IMR-90 (cell line): ENCODE measurements at regions not wholly inside any gene's neighbourhood (a gene's known extent, or its start where the extent isn't known, plus 50 kb on each side); places are given as distances from the start of the nearest gene placed in this dataset.

Experiments used
- ATAC-seq: fragments of 200-7000 bp; cut with Tn5 transposase; 2 replicates; pipeline ENCODE4 v1.9.1; 2020; ENCODE audit warnings: low read depth, mild to moderate bottlenecking, moderate library complexity
- BruUV-seq: library from RNA; stranded (reverse); fragments of 400-500 nt; replicated peaks from 2 replicates; lab custom pipeline; 2021; lab: Mats Ljungman, UMichigan
- CTCF ChIA-PET: fragments of 300-600 bp; formaldehyde crosslinking; extraction: SDS; loops from one replicate; lab custom pipeline; 2021; ENCODE audit warnings: antibody characterized with exemption; lab: Yijun Ruan, JAX
- POLR2A ChIA-PET: fragments of 300-600 bp; sonication (Branson Sonifier 250); formaldehyde crosslinking; loops from one replicate; lab custom pipeline; 2022; ENCODE audit warnings: antibody characterized with exemption; ENCODE audit not compliant: unreplicated experiment; lab: Charles Lee
- DNase-seq: peaks from one replicate; pipeline ENCODE4 v3.0.0; 2013
- H2AFZ ChIP-seq: replicated peaks from 2 replicates; pipeline ENCODE3; 2013; ENCODE audit warnings: low read length, mild to moderate bottlenecking; ENCODE audit not compliant: poor library complexity
- H2AK5ac ChIP-seq: 2 replicates; pipeline ENCODE4 v1.6.1; 2013; ENCODE audit warnings: low read depth, low read length, inconsistent platforms
- H2AK9ac ChIP-seq: replicated peaks from 2 replicates; pipeline ENCODE3; 2013; ENCODE audit warnings: mild to moderate bottlenecking, low read depth, low read length, moderate library complexity; ENCODE audit not compliant: poor library complexity
- H2BK120ac ChIP-seq: 2 replicates; pipeline ENCODE4 v1.6.1; 2013; ENCODE audit warnings: low read depth, low read length, inconsistent platforms
- H2BK15ac ChIP-seq: 3 replicates; pipeline ENCODE4 v1.6.1; 2013; ENCODE audit warnings: low read depth, low read length, inconsistent platforms
- H2BK20ac ChIP-seq: 2 replicates; pipeline ENCODE4 v1.6.1; 2013; ENCODE audit warnings: low read depth, mild to moderate bottlenecking, inconsistent platforms, low read length, moderate library complexity
- H2BK5ac ChIP-seq: 2 replicates; pipeline ENCODE4 v1.6.1; 2013; ENCODE audit warnings: mild to moderate bottlenecking, low read depth, low read length, inconsistent platforms; ENCODE audit not compliant: poor library complexity, severe bottlenecking
- H3K14ac ChIP-seq: replicated peaks from 2 replicates; pipeline ENCODE4 v1.6.1; 2013; ENCODE audit warnings: low read depth, low read length, inconsistent platforms
- H3K18ac ChIP-seq: 2 replicates; pipeline ENCODE4 v1.6.1; 2013; ENCODE audit warnings: low read depth, low read length, control low read depth
- H3K23ac ChIP-seq: 2 replicates; pipeline ENCODE4 v1.6.1; 2013; ENCODE audit warnings: low read depth, low read length, inconsistent platforms
- H3K27ac ChIP-seq: 2 replicates; pipeline ENCODE4 v1.5.1; 2013; ENCODE audit warnings: mild to moderate bottlenecking, control low read depth, low read length; ENCODE audit not compliant: insufficient read depth
- H3K27me3 ChIP-seq: 2 replicates; pipeline ENCODE4 v1.6.1; 2013; ENCODE audit warnings: low read length; ENCODE audit not compliant: control insufficient read depth, insufficient read depth
- H3K36me3 ChIP-seq: 2 replicates; pipeline ENCODE4 v1.6.1; 2013; ENCODE audit warnings: low read length, mixed read lengths; ENCODE audit not compliant: control insufficient read depth, insufficient read depth
- H3K4ac ChIP-seq: 2 replicates; pipeline ENCODE4 v1.6.1; 2013; ENCODE audit warnings: low read depth, low read length, inconsistent platforms
- H3K4me1 ChIP-seq: 2 replicates; pipeline ENCODE4 v1.6.1; 2013; ENCODE audit warnings: low read length, mixed read lengths; ENCODE audit not compliant: control insufficient read depth, insufficient read depth
- H3K4me2 ChIP-seq: 2 replicates; pipeline ENCODE4 v1.6.1; 2013; ENCODE audit warnings: low read depth, mild to moderate bottlenecking, control low read depth, low read length, moderate library complexity
- H3K4me3 ChIP-seq: 2 replicates; pipeline ENCODE4 v1.5.1; 2013; ENCODE audit warnings: low read depth, mild to moderate bottlenecking, control low read depth, low read length, moderate library complexity; ENCODE audit not compliant: insufficient read depth
- H3K56ac ChIP-seq: 2 replicates; pipeline ENCODE4 v1.6.1; 2013; ENCODE audit warnings: low read length, inconsistent platforms; ENCODE audit not compliant: insufficient read depth; ENCODE audit errors: extremely low read depth
- H3K79me1 ChIP-seq, 2 experiments: 2 replicates each; pipeline ENCODE4 v1.6.1; 2013; ENCODE audit warnings: low read length in 2 of 2, inconsistent platforms in 1 of 2, low read depth in 1 of 2
- H3K9ac ChIP-seq: 2 replicates; pipeline ENCODE4 v1.6.1; 2013; ENCODE audit warnings: low read depth, low read length, control low read depth
- H3K9me1 ChIP-seq: 2 replicates; pipeline ENCODE4 v1.6.1; 2013; ENCODE audit warnings: low read length, inconsistent platforms; ENCODE audit not compliant: insufficient read depth
- H3K9me3 ChIP-seq: 2 replicates; pipeline ENCODE4 v1.6.1; 2013; ENCODE audit warnings: low read length; ENCODE audit not compliant: control insufficient read depth, insufficient read depth
- H4K20me1 ChIP-seq: 2 replicates; pipeline ENCODE4 v1.6.1; 2013; ENCODE audit warnings: low read length, inconsistent platforms; ENCODE audit not compliant: insufficient read depth
- H4K5ac ChIP-seq: 2 replicates; pipeline ENCODE4 v1.6.1; 2013; ENCODE audit warnings: mild to moderate bottlenecking, low read depth, low read length, control low read depth
- H4K8ac ChIP-seq, 2 experiments: 2 replicates each; pipeline ENCODE4 v1.6.1; 2013; ENCODE audit warnings: low read depth in 2 of 2, low read length in 2 of 2, control low read depth in 1 of 2, inconsistent platforms in 1 of 2
- H4K91ac ChIP-seq: 2 replicates; pipeline ENCODE4 v1.6.1; 2013; ENCODE audit warnings: low read depth, low read length, inconsistent platforms; ENCODE audit not compliant: insufficient read depth
- WGBS, 2 experiments: methylation state at CpG; one replicate each; pipeline versions ENCODE4 v1.1.5 to v1.1.7; 2013; ENCODE audit warnings: missing lambda C conversion rate in 2 of 2; ENCODE audit not compliant: insufficient read length in 1 of 2; ENCODE audit errors: extremely low coverage in 2 of 2; 5-methylcytosine and 5-hydroxymethylcytosine counted together
- dilution Hi-C: fragments of 300-500 bp; cut with HindIII; formaldehyde crosslinking; loops from one replicate; pipeline ENCODE4 v1.14.3; 2018; ENCODE audit warnings: low sequenced_read_pairs; ENCODE audit not compliant: unreplicated experiment
- in situ Hi-C: fragments of 300-500 bp; cut with MboI; formaldehyde crosslinking; loops from 3 replicates; pipeline ENCODE4 v1.14.3; 2019; ENCODE audit warnings: low sequenced_read_pairs, inconsistent platforms, mixed read lengths
- intact Hi-C: fragments of 100-400 bp; cut with micrococcal nuclease; formaldehyde crosslinking; loops from 2 replicates; pipeline ENCODE4 v1.10.0; 2022
- TF ChIP-seq, protein P1 (sequence below): fragments of 150-350 bp; IDR thresholded peaks from 2 replicates; pipeline ENCODE4 v1.6.1; 2016; ENCODE audit warnings: low read depth, mild to moderate bottlenecking, low read length, moderate library complexity, borderline replicate concordance

DNA sequence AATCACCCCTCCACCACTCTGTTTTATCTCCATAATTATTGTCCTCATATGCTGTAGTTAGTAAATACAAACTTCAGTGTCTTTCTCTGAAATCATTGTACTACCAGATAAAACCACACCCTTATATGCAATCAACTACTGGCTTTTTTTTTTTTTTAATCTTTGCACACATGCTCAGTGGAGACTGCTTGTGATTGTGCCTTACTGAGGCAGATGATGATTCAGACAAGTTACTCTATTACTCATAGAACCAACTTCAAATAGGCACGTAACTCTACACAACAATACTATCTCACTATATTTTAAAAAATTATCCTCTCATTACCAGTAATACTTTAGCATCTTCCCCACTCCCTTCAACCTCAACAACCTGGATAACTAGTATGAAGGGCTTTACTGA, 1278.4 kb upstream of the PIK3C3 start:
- POLR2A ChIA-PET = no interaction called here
- Histone ChIP-seq H3K4ac (no peak overlapping the region), H4K8ac (no peak overlapping the region), H3K4me3 (no peak overlapping the region), H3K9me1 (no peaks in the 10 kb centered on the region; the same call in 1 of the 2 replicates), H3K4me2 (no peak overlapping the region), H3K4me1 (no peaks in the 10 kb centered on the region), H2AK5ac (no peak overlapping the region), H2BK15ac (no peak overlapping the region), H2BK5ac (no peak overlapping the region), H3K23ac (no peak overlapping the region), H3K9me3 (no peaks in the 10 kb centered on the region), H2AK9ac (no peak overlapping the region), H4K20me1 (no peaks in the 10 kb centered on the region), H2AFZ (no peak overlapping the region), H3K14ac (no peak overlapping the region), H3K56ac (no peak overlapping the region), H4K5ac (peak overlapping the region; percentile 17; the same call in 1 of the 2 replicates), H3K9ac (no peak overlapping the region), H3K18ac (no peak overlapping the region; the same call in 1 of the 2 replicates), H3K27ac (no peak overlapping the region), H3K79me1 (no peaks in the 10 kb centered on the region), H4K91ac (no peak overlapping the region), H3K36me3 (no peaks in the 10 kb centered on the region), H2BK120ac (no peak overlapping the region), H3K27me3 (no peaks in the 10 kb centered on the region), H2BK20ac (no peak overlapping the region)
- ATAC-seq = no peak
- in situ Hi-C loops (no loop called here), intact Hi-C loops (no loop called here), dilution Hi-C loops (no loop called here)
- 100% methylated on average over 1 of the region's 1 CpG; no CpG with 5 or more reads in 1 of the 2 experiments for WGBS, 2 experiments
- CTCF ChIA-PET = no interaction called here
- peak; percentile 41 for DNase-seq
- TF ChIP-seq, protein P1, sequence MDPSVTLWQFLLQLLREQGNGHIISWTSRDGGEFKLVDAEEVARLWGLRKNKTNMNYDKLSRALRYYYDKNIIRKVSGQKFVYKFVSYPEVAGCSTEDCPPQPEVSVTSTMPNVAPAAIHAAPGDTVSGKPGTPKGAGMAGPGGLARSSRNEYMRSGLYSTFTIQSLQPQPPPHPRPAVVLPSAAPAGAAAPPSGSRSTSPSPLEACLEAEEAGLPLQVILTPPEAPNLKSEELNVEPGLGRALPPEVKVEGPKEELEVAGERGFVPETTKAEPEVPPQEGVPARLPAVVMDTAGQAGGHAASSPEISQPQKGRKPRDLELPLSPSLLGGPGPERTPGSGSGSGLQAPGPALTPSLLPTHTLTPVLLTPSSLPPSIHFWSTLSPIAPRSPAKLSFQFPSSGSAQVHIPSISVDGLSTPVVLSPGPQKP = no peak
- BruUV-seq = no TSS peak
